GM18508 (cell line): ENCODE measurements at regions not wholly inside any gene's neighbourhood (a gene's known extent, or its start where the extent isn't known, plus 50 kb on each side); places are given as distances from the start of the nearest gene placed in this dataset.

Experiments
- ATAC-seq: cut with Tn5 transposase; IDR thresholded peaks from one replicate; pipeline ENCODE4 v1.9.1; 2021; ENCODE audit warnings: moderate number of reproducible peaks; ENCODE audit not compliant: insufficient read depth, unreplicated experiment

DNA sequence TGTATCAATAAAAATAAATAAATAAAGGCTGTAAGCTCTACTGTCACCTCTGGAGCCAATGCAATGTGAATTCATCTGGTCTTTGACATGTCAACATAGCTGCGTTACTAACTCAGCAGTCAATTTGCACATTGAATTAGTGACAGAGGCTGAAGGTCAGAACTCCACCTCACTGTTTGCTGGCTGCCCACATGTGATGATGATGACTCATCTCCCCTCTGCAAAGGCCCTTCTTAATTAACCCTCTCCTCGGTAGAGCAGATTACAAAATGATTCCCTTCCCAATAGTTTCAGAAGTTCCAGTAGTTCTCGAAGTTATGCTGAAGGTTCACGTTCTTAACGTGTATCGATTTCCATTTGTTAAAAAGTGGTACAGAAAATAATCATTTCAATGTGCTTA lies 1626.0 kb upstream of the TENM3 start:
- ATAC-seq: no peak

DNA sequence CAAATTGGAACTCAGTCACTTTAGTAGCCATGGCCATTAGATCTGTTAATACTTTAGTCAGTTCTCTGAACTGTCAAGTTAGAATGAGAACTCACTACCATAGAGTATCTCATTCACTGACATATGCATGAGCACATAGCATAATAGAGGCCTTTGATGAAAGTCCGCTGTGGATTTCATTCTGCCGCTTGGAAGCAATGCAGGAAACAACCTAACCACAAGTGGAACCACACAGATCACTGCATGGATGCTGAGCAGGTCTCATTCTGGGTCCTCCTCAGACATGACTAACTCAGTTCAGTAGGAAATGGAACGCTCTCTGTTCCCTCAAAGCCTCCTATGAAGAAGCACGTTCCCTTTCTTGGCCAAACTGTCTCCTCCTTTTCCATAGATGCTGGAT lies 1624.8 kb upstream of the TENM3 start:
- ATAC-seq: no peak

GRCh38 chr4:180619440-180619839 lies 1623.8 kb upstream of the TENM3 start:
- ATAC-seq: no peak

- no peak for ATAC-seq
These were observed 1620.9 kb upstream of the TENM3 start for GRCh38 chr4:180622254-180622653.

DNA sequence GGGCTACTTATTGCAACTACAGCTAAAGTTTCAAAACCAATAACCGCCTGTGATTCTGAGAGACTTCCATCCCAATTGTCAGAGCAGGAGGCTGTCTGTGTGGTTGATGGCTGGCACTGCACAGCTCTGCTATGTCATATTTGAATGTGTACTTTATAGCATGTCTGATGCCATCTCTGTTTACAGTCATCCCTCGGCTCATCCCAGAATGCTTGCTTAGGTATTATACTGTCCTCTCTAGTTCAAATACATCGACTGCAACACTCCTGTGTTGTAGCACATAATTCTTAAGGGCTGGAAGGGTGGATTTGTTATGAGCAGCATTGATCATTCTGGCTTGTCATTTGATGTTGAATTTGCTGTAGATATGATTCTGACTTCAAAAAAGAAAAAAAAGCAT lies 1617.5 kb upstream of the TENM3 start:
- ATAC-seq: no peak

DNA sequence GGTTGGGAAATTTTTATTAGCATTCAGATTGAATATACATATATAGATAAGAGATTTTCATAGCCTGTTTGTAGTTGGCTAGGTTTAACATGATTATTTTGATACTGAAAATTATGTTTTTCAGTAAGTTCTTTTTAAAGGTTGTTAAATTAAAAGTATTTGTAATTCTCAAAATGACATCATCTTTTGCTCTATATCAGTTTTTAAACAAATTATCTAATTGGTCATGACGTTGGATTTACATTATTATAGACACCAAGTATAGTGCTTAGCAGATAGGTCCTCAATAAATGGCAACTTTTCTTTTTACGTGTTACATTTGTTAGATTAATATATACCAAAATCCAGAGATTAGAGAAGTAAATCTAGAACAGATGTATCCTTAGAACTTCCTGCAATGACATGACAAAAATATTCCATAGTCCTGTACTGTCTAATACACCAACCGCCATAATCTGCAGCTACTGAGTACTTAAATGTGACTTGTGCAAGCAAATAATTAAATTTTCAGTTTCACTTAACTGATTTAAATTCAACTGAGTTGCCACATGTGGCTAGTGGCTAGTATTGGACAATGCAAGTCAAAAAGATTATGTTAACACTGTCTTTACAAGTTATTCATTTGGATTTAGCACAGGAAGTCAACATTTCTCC lies 1613.1 kb upstream of the TENM3 start:
- no peak for ATAC-seq

GRCh38 chr4:180634306-180634705 lies 1608.9 kb upstream of the TENM3 start:
- no peak for ATAC-seq

DNA sequence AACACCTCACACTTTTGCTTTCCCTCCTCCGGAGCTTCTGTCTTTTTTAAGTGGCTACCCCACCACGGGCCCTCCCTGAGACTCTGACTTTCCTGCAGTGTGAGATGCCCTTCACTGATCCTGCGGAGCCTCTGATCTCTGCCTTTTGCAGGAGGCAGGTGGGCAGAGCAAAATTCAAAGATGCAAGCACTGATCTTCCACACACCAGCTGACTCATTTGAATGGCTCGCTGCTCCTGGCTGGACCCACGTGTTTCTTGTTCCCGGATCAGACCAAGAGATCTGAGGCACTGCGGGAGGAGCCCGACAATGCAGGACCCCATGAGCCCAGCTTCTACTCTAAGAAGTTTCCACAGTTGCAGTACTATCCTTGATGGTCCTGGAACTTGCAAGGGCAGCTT lies 1607.9 kb upstream of the TENM3 start:
- no peak for ATAC-seq

DNA sequence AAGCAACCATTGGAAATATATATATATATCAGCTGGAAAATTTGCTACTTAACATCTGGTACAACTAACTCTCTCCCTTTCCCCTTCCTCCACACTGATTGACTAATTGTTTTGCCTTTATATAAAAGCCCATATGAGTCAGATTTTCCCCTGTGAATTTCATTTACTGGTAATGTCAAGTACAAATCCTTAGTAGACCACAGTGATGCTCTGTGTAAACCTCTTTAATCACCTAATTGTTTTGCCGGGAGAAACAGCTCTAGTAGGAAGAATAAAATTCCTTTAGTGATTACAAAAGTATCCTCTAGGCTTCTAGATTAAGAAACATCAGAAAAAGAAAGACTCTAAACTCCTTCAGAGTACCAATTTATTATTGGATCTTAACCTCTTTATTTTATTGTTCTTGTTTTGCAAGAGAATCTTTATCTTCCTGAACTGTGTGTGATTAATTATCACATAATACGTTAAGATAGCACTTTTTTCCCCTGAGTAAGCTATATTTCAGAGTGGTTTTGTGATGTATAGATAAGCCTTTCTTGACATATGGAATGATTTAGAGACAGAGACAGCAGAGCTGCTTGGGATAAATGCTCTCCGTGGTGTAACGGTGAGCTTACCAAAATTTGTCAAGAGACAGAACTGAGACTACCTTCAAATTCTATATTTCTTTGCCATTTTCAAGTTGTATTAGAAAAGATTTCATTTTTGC lies 1606.4 kb upstream of the TENM3 start:
- no peak for ATAC-seq

- ATAC-seq: no peak
These were observed 1605.6 kb upstream of the TENM3 start for GRCh38 chr4:180637616-180638015.

- ATAC-seq: no peak
These were observed 1603.0 kb upstream of the TENM3 start for GRCh38 chr4:180640193-180640592.

DNA sequence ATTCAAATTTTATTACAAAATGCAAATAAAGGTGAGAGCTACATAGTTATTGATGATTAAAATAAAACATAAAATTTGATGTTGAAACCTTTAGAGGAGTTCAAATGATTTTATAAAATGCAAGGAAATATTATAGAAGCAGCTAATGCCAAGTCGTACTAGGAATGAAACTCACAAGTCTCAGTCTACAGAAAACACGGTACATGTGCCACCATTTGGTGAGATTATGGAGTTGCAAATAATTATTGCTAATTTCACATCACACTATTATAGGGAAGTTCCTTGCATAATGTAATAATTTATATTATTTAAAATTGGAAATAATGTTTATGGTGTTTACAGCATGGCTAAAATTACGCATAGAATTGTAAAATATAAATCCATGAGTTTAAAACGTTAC lies 1601.7 kb upstream of the TENM3 start:
- ATAC-seq: no peak

DNA sequence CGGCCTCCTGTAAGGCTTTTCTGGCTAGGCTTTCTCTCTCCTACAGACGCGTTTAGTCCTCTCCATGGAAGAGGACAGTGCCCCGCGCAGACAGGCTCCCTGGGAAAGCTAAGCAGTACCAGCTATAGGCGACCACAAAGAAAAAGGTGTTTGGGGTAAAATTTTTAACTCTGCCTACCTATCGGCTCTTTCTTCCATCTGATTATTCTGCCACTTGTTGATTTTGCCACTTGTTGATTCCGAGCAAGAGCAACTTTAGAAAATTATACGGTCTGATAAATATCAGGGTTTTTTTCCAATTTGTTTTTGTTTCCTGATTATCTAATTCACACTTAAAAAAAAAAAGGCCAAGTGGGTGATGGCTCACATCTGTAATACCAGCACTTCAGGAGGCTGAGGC lies 1600.5 kb upstream of the TENM3 start:
- ATAC-seq: no peak

GRCh38 chr4:180650273-180650672 lies 1592.9 kb upstream of the TENM3 start:
- ATAC-seq: no peak

DNA sequence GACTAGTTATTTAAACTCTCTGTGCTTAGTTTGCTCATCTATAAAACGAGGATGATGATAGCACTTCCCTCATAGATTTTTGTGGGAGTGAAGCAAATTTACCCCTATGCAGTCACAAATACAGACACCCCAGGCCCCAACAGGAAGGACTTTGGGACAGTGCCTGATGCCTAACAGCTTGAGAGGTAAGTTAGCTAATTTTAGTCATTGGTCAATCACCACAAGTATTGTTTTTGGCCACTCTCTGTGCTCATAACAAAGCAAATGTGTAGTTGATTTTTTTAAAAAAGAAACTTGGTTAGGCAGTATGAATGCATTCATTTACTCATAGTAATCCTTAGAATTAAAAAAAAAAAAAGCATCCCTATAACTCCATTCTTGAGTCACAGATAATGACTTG lies 1590.7 kb upstream of the TENM3 start:
- ATAC-seq: no peak

DNA sequence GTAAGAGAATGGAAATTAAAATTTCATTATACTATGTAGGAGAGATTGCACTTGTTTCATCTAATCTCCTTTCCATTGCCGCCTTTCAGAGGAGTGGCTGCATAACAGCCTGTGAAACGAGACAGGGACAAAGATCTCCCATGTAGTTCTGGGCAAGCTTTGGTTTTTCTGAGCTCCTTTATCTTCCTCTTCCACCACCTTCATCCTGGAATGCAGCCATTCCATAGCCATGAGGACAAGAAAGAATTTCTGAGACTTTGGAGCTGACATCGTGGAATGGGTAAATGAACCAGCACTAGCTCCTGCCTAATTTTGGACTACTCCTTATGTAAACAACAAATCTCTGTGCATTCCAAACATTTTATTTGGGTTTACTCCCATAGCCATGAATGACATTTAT lies 1587.3 kb upstream of the TENM3 start:
- ATAC-seq: no peak

DNA sequence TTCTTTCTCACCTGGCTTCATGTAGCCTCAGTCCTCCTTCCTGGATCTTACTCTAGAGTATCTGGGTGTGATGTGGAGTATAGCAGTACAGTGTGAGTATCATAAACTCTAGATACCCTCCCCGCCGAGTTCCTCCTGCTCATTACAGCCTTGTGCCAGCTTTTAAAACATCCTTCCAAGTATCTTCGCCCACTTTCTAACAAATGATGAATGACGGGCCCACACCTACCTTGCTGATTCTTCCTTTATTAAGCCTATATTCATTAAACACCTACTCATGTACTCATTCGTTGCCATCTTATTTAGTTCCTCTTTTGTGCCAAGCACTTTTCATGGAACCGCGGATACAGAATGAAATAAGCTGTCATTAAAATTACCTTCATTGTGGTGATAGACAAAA lies 1585.3 kb upstream of the TENM3 start:
- no peak for ATAC-seq

DNA sequence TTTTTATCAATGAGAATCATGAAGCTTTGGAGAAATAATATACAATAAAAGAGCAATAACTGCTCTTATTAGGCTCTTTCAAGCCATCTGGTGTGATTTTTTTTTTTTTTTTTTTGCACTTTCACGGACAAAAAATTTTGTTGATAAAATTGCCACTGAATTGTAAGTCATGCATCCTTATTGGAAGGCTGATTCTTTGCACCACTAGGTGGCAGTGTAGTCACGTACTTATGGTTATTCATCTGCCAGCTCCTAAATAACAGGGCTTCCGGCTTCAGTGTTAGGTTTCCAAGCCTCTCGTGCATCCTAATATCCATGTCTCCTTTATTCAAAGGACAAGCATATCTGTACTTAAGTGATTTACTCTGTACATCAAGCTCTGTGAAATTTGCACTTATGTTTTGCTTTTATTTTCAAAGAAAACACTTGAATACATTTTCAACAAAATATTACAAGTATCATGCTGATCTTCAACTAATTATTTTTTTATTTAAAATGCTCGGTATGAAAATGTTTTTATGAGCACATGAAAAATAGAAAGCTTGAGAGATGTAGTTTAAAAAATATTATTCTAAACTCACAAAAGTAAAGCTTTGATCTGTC lies 1578.3 kb upstream of the TENM3 start:
- ATAC-seq: peak; percentile 90

- ATAC-seq: no peak
These were observed 1577.7 kb upstream of the TENM3 start for GRCh38 chr4:180665481-180665880.

- peak; percentile 74 for ATAC-seq
These were observed 1577.0 kb upstream of the TENM3 start for GRCh38 chr4:180665994-180666824.

- ATAC-seq: no peak
These were observed 1574.5 kb upstream of the TENM3 start for GRCh38 chr4:180668732-180669131.
